NCI-H2196 treated with DMSO at 0.1 percent for 48 hours (cell line): ENCODE measurements at regions not wholly inside any gene's neighbourhood (a gene's known extent, or its start where the extent isn't known, plus 50 kb on each side); places are given as distances from the start of the nearest gene placed in this dataset.
"Not testable (repeated sequence)": the region's sequence is repeated elsewhere in the genome, so short reads cannot be mapped to it uniquely, and the experiment has no call there.

Experiments
- DNase-seq: peaks from one replicate; lab custom pipeline; 2025; ENCODE audit not compliant: unreplicated experiment; lab: John Stamatoyannopoulos, UW

- DNase-seq, result no peak
Measured at GRCh38 chr6:78383968-78384367, 483.4 kb upstream of the IRAK1BP1 start.

DNA sequence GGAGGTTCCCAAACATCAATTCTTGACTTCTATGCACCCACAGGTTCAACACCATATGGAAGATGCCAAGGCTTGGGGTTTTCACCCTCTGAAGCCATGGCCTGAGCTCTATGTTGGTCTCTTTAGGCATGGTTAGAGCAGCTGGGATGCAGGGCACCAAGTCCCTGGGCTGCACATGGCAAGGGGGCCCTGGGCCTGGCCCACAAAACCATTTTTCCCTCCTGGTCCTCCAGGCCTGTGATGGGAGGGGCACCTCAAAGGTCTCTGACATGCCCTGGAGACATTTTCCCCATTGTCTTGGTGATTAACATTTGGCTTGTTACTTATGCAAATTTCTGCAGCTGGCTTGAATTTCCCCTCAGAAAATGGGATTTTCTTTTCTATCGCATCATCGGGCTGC lies 480.5 kb upstream of the IRAK1BP1 start:
- DNase-seq, result not testable (repeated sequence)

- DNase-seq, result no peak
Measured at GRCh38 chr6:78390066-78390465, 477.3 kb upstream of the IRAK1BP1 start.

DNA sequence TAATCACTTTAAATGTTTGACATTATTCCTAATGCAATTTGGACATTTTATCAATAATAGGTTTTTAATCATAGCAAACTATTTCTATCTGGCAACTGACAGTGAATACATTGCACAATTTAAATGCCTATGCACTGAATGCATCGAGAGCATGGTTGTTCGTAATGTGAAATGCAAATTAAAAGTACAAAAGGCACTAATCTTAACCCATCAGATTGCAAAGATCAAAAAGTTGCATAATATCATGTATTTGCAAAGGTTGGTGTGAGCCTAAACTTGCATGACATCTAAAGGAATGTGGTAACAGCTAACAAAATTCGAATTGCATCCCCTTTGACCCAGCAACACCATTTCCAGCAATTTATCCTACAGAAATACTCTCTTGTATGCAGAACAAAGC lies 469.9 kb upstream of the IRAK1BP1 start:
- DNase-seq, result no peak

DNA sequence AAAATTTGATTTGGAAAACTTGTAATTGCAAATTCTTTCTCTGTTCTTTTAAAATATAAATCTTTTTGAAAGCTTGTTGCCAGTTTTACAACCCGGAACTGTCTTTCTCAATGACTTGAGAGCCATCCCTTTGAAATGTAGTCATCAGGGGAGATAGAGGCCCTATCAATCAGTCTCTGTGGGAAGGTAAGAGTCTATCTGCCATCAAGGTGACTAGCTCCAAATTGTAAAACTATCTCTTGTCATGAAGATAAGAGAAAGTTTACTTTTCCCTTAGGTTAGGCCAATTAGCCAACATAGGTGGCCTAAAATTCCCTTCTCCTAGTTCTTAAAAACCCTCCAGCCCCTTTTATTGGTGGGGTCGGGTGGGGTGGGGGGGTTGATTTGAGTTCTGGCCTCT lies 469.1 kb upstream of the IRAK1BP1 start:
- DNase-seq, result no peak

- no peak for DNase-seq
Measured at GRCh38 chr6:78400076-78400475, 467.3 kb upstream of the IRAK1BP1 start.

GRCh38 chr6:78427386-78427785 lies 440.0 kb upstream of the IRAK1BP1 start:
- DNase-seq, result no peak

DNA sequence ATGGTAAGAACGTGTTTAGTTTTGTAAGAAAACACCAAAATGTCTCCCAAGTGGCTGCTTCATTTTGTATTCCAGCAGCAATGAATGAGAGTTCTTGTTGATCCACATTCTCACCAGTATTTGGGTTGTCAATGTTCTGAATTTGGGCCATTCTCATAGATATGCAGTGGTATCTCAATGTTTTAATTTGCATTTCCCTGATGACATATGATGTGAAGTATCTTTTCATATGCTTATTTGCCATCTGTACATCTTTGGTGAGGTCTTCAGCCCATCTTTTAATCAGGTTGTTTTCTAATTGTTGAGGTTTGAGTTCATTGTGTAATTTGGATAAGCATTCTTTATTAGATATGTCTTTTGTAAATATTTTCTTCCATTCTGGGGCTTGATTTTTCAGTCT lies 436.8 kb upstream of the IRAK1BP1 start:
- no peak for DNase-seq

DNA sequence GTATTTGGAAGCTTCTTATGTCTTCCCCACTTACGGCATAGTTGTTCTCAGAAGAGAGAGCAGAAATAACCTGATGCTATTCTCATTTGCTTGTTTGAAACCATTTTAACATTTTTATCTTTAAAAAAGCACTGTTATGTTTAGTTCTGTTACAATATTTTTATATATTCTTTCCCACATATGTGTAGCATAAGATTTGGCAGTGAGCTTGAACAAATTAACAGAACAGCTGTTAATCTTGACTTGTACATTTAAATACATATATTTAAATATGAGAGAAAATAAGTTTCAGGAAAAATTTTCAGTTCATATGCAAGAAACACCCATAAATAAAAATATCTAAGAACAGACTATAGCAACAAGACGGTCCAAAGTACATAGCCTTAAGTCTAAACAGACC lies 431.7 kb upstream of the IRAK1BP1 start:
- DNase-seq, result no peak

DNA sequence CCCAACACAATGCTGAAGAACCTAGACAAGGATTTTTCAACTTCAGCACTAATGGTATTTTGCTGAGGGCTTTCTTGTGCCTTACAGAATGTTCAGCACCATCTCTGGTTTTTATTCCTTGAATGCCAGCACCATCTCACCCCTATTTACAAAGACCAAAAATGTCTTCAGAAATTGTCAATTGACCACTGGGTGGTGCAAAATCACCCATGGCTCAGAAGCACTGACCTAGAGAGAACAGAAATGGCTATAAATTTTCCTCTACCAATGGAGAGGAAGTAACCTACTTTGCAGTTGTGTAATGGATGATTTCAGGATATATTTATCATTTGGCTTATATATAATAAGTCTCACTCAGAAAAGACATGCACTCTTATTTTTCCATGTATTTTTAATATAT lies 431.0 kb upstream of the IRAK1BP1 start:
- no peak for DNase-seq

DNA sequence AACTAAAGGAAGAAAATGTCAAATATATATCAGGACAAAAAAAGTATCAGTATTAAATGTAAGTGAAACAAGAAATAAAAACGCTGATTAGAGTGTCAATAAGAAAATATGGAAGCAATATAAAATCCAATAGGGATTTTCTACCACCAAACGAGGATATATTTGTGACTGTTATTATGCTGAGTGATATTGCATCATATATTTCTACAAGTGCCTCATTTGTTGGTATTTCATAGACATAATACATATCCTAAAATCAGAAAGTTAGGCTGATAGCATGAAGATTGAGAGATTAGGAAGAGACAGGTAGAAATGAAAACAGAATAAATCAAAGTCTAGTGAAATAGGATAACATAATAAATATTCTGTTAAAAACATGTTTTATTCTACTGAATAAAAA lies 429.2 kb upstream of the IRAK1BP1 start:
- DNase-seq, result no peak

DNA sequence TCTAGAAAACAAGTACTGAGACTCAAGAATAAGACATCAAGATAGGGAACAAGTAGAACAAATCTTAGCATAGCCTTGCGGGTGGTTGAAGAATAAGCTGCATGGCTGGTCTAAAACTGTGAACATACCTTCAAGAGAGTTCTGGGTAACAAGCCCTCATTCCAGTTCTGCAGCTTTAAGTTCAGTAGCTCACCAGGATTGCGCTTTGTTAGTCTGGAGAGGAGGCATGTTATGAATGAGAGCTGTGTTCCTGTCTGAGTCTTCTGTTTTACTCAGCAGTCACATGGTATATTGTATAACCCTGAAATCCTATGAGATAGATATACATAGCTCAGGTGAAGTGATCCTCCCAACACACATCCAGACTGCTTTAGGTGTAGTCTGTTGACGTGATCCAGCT lies 406.6 kb upstream of the IRAK1BP1 start:
- DNase-seq, result no peak

GRCh38 chr6:78462728-78463127 lies 404.6 kb upstream of the IRAK1BP1 start:
- DNase-seq, result no peak

- DNase-seq, result no peak
Measured at GRCh38 chr6:78465059-78465634, 402.2 kb upstream of the IRAK1BP1 start.

GRCh38 chr6:78476561-78476960 lies 390.8 kb upstream of the IRAK1BP1 start:
- no peak for DNase-seq

DNA sequence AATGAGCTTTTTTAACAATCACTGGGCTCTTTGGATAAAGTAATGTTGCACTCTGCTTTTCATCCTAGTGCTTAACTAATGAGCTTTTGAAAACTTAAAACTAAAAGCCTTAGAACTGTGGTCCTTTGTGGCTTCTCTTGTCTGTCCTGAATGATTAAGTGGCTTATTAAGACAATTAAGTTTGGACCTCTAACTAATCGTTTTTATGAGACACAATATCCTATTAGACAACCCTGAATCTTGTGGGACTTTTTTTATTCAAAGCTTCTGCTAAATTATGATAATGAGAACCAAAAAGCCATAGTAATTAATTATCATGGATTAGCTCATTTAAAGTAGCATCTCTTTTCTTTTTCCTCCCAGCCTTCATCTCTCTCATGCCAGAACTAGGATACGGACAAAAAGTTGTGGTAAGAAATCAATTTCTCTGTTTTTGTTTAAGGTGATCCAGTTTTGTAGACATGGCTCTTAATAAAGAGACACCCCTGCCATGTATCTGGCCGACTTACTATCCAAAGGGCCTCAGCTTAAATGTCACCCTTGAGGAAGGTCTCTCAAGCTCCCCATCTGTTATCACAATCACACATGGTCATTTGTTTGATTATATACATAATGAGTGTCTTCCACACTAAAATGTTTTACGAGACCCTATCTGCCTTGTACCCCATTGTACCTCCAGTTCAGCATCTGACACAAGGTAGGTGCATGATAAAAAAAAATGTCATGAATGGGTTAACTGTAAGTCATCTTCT lies 384.4 kb upstream of the IRAK1BP1 start:
- no peak for DNase-seq

GRCh38 chr6:78483553-78484197 lies 383.7 kb upstream of the IRAK1BP1 start:
- no peak for DNase-seq

DNA sequence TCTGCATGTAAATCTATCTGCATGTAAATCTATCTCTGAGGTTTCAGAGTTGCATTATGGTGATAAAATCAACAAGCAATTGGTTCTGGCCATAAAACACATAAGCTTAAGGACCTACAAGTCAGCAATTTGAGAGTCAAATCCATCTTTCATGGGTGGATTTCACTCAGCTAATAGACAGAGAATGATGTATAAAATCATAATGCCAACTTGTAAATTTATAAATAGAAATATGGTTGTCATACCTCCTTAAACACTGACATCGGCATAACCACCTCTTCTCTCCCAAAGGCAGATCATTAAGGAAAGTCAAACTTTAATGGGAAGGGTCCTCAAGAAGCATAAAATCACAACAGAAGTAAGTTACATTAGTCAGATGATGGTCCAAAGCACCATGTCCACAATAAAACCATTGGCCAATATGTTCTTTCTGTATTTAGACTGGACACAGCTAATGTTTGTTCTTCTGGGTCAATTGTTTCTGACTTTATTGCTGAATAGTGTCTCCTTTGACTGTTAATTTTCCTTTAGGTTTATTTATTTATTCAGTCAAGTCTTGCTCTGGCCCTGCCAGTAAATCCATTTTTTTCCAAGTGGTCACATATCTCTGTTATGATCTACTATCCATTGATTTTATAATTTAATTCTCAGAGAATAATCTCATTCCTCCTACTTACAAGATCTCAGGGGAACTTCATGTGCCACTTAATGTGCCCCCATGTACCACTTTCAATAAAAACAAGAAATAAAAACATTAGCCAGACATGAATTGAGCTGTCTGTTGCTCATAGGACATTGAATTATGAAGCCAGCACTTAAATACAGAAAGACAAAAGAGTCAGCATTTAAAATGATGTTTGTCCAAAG lies 382.9 kb upstream of the IRAK1BP1 start:
- no peak for DNase-seq

GRCh38 chr6:78487401-78487800 lies 379.9 kb upstream of the IRAK1BP1 start:
- no peak for DNase-seq

DNA sequence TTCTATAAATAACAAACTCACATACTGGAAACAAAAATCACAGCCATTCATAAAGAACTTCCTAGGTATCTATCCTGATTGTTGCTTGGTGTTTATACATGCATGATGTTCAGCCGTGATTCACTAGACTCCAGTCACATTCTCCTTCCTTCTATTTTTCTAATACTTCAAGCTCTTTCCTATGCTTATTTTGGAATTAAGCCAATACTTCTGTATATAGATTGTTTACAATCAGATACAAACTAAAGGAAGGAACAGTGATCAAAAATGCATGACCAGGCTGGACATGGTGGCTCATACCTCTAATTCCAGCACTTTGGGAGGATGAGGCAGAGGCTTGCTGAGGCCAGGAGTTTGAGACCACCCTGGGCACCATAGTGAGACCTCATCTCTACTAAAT lies 377.5 kb upstream of the IRAK1BP1 start:
- DNase-seq, result no peak

DNA sequence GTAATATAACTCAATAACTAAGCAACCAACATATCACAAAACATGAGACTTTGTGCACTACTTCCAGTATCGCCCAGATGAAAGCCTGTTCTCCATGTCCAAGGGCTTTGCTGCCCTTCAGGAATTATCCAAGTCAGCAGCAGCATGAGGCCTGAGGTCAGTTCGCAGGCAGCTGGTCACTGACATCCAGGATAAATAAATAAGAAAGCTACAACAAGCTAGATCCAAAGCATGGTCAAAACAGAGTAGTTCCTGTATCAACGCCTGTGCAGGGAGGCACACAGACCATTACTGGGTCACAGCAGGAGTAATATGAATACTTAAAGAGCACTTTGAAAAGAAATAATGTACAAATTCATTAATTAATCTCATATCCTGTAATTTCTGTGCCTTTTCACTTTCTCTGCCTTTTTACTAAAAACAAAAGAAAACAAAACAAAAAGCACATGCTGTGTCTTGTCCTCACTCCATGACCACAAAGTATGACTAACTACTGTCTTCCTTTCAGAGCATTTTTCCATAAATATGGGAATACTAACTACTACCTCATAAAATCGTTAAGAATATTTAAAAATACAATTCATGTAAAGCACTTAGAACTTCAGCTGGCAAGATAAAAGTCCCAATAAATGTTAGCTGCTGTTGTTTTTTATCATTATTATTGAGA lies 374.9 kb upstream of the IRAK1BP1 start:
- DNase-seq, result no peak
